Activated CD4-positive, CD25-positive, alpha-beta regulatory T cell treated with anti-CD3 and anti-CD28 coated beads, Interleukin-2, amount 50 U/mL, for 24 hours (primary cell): ENCODE measurements at regions not wholly inside any gene's neighbourhood (a gene's known extent, or its start where the extent isn't known, plus 50 kb on each side); places are given as distances from the start of the nearest gene placed in this dataset.

Experiments used
- ATAC-seq, 2 donors: fragments of 150-1000 bp; cut with Tn5 transposase; one replicate each; pipeline ENCODE4 v1.10.0; 2021; ENCODE audit warnings: mild to moderate bottlenecking in 1 of 2, moderate library complexity in 1 of 2

DNA sequence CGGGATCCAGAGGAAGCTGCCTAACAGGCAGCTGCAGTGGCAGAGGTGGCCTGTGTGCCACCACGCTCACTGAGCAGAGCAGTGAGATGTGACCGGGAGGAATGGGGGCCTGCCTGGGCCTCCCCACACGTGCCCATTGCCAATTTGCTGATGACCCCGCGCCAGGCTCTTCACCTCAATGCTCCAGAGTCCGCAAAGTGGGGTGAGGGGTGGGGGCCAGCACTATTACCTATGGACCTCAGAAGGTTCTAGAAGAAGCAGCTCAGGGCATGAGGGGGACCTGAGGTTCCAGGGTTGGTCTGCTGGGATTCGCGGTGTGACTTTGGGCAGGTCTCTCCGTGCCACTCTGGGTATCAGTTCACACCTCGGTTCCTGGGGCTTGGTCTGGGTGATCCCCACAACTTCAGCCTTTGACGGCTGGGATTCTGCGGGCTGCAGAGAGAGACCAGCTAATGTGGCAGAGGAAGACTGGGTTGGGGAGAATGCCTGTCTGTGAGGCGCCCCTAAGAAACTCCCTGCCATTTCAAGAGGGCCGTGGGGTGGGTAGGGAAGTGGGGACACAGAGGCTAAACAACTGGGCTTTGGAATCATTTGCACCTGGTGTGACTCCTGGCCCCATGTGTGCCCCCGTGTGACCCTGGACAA lies 231.0 kb upstream of the MVB12B start:
- no peak for ATAC-seq

- no peak for ATAC-seq
Measured at GRCh38 chr9:126096340-126096739, 230.3 kb upstream of the MVB12B start.

DNA sequence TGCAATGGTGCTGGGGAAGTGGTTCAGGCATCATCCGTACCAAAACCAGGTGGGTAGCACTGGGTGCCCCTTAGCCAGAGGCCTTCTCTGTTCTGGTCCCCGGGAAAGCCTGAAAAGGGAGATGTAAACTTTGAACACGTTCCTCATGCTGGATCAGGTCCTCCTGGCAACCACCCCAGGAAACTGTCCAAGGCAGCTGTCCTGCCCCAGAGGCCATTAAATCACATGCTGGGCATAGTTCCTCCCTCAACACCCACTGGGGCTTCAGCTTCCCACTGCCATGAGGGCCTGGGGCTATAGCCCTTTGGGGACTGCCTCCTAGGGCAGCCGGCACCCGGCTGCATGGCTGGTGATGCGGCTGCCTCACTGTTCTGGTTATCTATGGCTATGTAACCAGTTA lies 228.9 kb upstream of the MVB12B start:
- no peak for ATAC-seq

- ATAC-seq = no peak
Measured at GRCh38 chr9:126106404-126106803, 220.2 kb upstream of the MVB12B start.

DNA sequence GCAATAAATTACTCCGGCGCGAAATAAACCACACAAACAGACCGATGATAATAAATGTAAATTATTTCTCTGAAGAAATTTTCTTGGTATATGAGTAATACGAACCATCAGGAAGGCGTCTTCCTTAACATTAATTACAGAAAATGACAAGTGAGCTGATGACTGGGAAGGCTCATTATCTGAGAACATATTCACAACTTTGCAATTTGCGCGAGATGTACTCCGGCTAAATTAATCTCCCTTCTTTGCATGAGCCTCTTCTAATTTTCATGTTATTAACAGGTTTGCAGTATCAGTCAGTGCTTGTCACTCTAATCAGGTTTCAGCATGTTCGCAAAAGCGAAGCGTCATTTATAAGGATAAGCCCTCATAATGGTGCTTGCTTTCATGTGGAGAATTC lies 218.9 kb upstream of the MVB12B start:
- ATAC-seq = no peak

DNA sequence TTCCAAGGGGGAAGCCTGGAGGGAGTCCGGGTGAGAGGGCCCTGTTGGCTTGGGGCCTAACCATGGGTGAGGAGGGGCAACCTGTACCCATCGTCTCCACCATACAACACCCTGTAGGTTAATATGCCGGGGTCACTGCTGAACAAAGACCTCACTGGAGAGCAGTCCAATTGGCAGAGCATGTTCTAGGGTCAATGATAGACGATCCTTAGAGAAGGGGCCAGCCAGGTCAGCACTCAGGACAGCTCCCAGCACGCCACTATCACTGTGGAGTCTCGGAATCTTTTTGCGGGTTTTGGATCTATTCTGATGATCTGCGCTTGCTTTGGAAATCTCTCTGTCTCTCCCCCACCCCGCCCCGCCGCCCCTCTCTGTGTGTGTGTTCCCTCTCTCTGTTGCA lies 218.4 kb upstream of the MVB12B start:
- no peak for ATAC-seq

GRCh38 chr9:126109575-126109974 lies 217.1 kb upstream of the MVB12B start:
- ATAC-seq = no peak

- ATAC-seq = no peak
Measured at GRCh38 chr9:126111556-126111955, 215.1 kb upstream of the MVB12B start.

DNA sequence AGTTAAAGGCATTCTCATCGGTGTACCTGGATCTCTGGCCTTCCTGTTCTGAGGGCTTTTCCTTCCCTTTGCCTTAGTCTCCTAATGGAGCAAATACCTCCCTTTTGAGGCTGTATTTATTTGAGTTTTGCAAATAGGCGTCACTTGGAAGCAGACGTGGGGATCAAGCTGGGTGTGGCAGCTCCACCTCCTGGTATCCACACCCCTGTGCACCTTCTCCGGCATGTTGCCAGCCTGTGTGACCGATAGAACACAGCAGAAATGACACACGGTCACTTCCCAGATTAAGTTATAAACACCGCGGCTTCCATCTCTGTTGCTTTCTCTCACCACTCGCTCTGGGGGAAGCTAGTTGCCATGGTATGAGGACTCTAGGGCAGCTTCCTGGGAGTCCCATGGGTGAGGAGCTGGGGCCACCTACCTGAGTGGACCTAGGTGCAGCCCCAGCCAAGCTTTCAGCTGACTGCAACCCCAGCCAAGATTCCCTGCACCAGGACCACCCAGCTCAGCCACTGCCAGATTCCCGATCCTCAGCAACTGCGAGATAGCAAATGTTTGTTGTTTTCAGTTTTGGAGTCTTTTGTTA lies 214.4 kb upstream of the MVB12B start:
- no peak for ATAC-seq

DNA sequence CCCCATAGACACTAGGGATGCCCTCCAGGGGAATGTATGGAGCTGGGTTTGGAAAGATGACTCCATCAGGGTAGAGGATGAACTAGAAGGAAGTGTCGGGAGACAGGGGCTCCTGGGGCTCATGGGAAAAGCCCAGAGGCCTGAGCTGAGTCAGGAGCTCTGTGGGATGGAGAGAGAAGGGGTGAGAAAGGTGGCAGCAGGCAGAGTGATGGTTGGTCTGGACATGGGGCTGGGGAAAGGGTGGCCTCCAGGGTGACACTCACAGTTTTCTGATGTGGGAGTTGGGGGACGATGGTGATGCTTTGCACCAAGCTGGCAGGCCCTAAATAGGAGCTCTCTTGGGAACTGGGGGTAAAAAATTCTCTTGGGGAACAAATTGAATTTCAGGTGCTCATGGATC lies 213.5 kb upstream of the MVB12B start:
- ATAC-seq = no peak

- ATAC-seq = no peak
Measured at GRCh38 chr9:126113756-126114408, 212.7 kb upstream of the MVB12B start.

DNA sequence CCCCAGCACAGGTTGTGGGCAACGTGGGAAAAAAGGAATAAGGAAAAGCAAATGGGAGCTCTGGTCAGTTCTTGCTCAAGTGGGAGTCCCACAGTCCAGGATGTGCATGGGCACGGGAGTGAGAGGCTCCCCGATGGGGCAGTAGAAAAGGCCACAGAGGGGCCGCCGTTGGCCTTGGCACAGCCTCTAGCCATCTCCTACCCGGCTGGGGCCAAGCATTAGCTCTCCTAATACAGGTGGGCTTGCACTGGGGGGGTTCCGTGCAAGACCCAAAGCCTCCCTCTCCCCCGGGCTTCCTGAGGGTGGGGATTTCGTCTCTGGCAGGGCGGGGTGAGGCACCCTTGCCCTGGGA lies 212.2 kb upstream of the MVB12B start:
- ATAC-seq = no peak

- no peak for ATAC-seq
Measured at GRCh38 chr9:126114850-126115460, 211.7 kb upstream of the MVB12B start.

GRCh38 chr9:126116351-126117157 lies 210.1 kb upstream of the MVB12B start:
- no peak for ATAC-seq

DNA sequence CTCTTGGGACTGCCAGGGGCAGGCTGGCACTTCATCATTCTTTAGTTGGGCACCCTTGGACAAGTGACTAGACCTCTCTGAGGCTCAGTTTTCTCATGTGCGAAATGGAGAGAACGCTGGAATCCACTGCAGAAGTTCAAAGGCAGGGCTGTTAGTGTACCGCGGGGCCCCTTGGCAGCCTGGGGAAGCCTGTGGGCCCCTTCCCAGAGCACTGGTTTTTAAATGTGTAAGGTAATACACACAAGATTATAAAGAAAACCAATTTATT lies 209.5 kb upstream of the MVB12B start:
- ATAC-seq = no peak

GRCh38 chr9:126117631-126118030 lies 209.0 kb upstream of the MVB12B start:
- ATAC-seq = no peak

GRCh38 chr9:126119731-126120130 lies 206.9 kb upstream of the MVB12B start:
- ATAC-seq = no peak

GRCh38 chr9:126122901-126123616 lies 203.6 kb upstream of the MVB12B start:
- no peak for ATAC-seq

GRCh38 chr9:126123927-126124326 lies 202.7 kb upstream of the MVB12B start:
- no peak for ATAC-seq

DNA sequence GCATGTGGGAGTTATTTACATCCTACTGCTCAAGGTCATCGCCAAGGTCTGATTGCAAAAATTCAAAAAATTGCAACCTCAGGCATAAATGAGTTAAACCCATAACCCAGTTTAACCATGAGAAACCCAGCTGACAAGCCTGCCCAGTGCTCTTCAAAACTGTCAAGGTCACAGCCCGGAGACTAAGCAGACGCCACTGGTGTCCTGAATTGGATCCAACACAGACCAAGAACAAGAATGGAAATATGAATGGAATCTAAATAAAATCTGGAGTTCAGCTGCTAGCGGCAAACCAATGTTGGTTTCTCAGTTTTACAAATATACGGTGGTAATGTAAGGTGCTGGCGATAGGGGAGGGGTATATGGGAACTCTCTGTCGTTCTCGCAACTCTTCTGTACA lies 201.5 kb upstream of the MVB12B start:
- no peak for ATAC-seq

GRCh38 chr9:126125577-126125976 lies 201.1 kb upstream of the MVB12B start:
- no peak for ATAC-seq

DNA sequence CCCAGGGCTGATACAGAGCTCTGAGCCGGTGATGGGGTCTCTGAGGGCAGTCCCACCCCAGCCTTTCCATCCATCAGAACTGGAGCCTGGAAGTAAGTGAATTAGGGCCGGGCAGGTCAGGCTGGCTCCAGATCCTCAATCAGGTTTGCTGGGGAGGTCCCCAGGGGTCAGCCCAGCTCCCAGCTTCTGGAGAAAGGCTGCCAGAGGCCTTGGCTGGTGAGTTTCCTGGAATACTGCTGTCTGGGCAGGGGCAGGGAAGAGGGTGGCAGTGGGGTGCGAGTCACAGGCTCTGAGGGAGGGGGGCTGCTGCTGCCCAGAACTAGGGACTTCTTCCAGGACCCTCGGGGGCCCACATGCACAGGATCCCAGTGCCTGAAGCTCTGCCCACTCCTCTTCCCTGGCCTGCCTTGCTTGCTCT lies 200.6 kb upstream of the MVB12B start:
- ATAC-seq = no peak

DNA sequence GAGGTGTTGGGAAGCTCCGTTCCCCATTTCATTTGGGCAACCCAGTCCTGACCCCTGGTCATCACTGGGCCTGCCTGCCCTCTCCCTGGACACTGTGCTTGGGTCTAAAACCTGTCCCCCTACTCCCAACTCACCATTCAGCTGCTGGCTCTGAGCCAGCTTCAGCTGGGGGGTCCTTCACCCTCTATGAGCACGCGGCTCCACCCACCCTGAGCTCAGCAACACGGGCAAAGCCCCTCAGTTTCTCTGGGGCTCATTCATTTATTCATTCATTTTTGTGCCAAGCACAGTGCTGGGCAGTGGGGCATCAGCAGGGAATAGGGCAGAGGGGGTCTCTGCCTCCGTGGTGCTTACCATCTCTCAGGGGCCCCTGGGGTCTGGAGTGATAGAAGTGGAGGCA lies 199.8 kb upstream of the MVB12B start:
- no peak for ATAC-seq
